Endothelial cell of umbilical vein (primary cell): ENCODE measurements at regions not wholly inside any gene's neighbourhood (a gene's known extent, or its start where the extent isn't known, plus 50 kb on each side); places are given as distances from the start of the nearest gene placed in this dataset.

Experiments
- BruUV-seq: library from RNA; stranded (reverse); fragments of 400-500 nt; replicated peaks from 2 replicates; lab custom pipeline; 2021; lab: Mats Ljungman, UMichigan
- CTCF ChIA-PET: fragments of 300-600, 350-600 bp; sonication (Branson Sonifier 250); formaldehyde crosslinking; loops from one replicate; lab custom pipeline; 2021; ENCODE audit warnings: antibody characterized with exemption, inconsistent platforms; lab: Charles Lee
- POLR2A ChIA-PET: fragments of 300-600, 350-600 bp; sonication (Branson Sonifier 250); formaldehyde crosslinking; loops from one replicate; lab custom pipeline; 2021; ENCODE audit warnings: antibody characterized with exemption, inconsistent platforms; lab: Charles Lee
- DNase-seq: peaks from one replicate; pipeline ENCODE4 v3.0.0-alpha.2; 2011; ENCODE audit warnings: low read depth, low spot score
- FAIRE-seq: peaks from 2 replicates; lab custom pipeline; 2011; peaks lifted over from hg19 to GRCh38; lab: Jason Lieb, UNC
- H2AFZ ChIP-seq: 2 replicates; pipeline ENCODE4 v1.6.0; 2012; ENCODE audit warnings: low read depth, low read length, control low read depth, inconsistent platforms
- H3K27ac ChIP-seq: 2 replicates; pipeline ENCODE4 v1.5.1; 2011; ENCODE audit warnings: low read depth, mild to moderate bottlenecking, control low read depth, low read length, moderate library complexity; ENCODE audit not compliant: insufficient read depth
- H3K27me3 ChIP-seq, 2 experiments: 2 replicates each; pipeline versions ENCODE4 v1.6.0 to v1.6.1; 2011; ENCODE audit warnings: low read length in 2 of 2, mixed read lengths in 1 of 2; ENCODE audit not compliant: control insufficient read depth in 2 of 2, insufficient read depth in 2 of 2
- H3K36me3 ChIP-seq, 2 experiments: 2 replicates in 1 of 2; 3 replicates in 1 of 2; pipeline ENCODE4 v1.5.1; 2011; ENCODE audit warnings: low read length in 2 of 2, mild to moderate bottlenecking in 1 of 2, moderate library complexity in 1 of 2; ENCODE audit not compliant: control insufficient read depth in 2 of 2, insufficient read depth in 2 of 2; ENCODE audit errors: extremely low read depth in 1 of 2
- H3K4me1 ChIP-seq: 3 replicates; pipeline ENCODE4 v1.5.1; 2011; ENCODE audit warnings: mild to moderate bottlenecking, low read length; ENCODE audit not compliant: control insufficient read depth, insufficient read depth; ENCODE audit errors: extremely low read depth
- H3K4me2 ChIP-seq: 2 replicates; pipeline ENCODE4 v1.6.1; 2011; ENCODE audit warnings: low read length, control low read depth, mixed read lengths; ENCODE audit not compliant: insufficient read depth
- H3K4me3 ChIP-seq, 3 experiments: fragments of 200-600 bp in 1 of 3; sonication (generic), shearing (Covaris generic) in 1 of 3; replicated peaks in 1 of 3; 2 replicates each; pipeline ENCODE4 v1.5.1; 2011 to 2016; ENCODE audit warnings: control low read depth in 3 of 3, low read length in 3 of 3, mild to moderate bottlenecking in 2 of 3, inconsistent platforms in 1 of 3, low read depth in 1 of 3, moderate library complexity in 1 of 3; ENCODE audit not compliant: insufficient read depth in 1 of 3
- H3K79me2 ChIP-seq: 2 replicates; pipeline ENCODE4 v1.6.0; 2012; ENCODE audit warnings: low read length, inconsistent platforms; ENCODE audit not compliant: control insufficient read depth, insufficient read depth
- H3K9ac ChIP-seq: replicated peaks from 2 replicates; pipeline ENCODE3; 2011; ENCODE audit warnings: low read length, control low read depth; ENCODE audit not compliant: insufficient read depth; ENCODE audit errors: extremely low read depth
- H3K9me1 ChIP-seq: replicated peaks from 3 replicates; pipeline ENCODE4 v1.6.0; 2011; ENCODE audit warnings: mild to moderate bottlenecking, low read length; ENCODE audit not compliant: control insufficient read depth, insufficient read depth; ENCODE audit errors: extremely low read depth
- H3K9me3 ChIP-seq: replicated peaks from 2 replicates; pipeline ENCODE4 v1.5.1; 2012; ENCODE audit warnings: low read length, inconsistent platforms; ENCODE audit not compliant: control insufficient read depth, insufficient read depth
- H4K20me1 ChIP-seq: replicated peaks from 2 replicates; pipeline ENCODE3; 2011; ENCODE audit warnings: mild to moderate bottlenecking, low read length; ENCODE audit not compliant: control insufficient read depth, insufficient read depth; ENCODE audit errors: extremely low read depth
- EZH2 ChIP-seq: IDR thresholded peaks from 2 replicates; pipeline ENCODE4 v1.6.1; 2012; ENCODE audit warnings: borderline replicate concordance, low read depth, mild to moderate bottlenecking, moderate library complexity, low read length, inconsistent platforms; ENCODE audit not compliant: severe bottlenecking
- FOS ChIP-seq: IDR thresholded peaks from 2 replicates; pipeline ENCODE4 v1.6.1; 2011; ENCODE audit warnings: mild to moderate bottlenecking, low read length, moderate library complexity, borderline replicate concordance; ENCODE audit not compliant: insufficient read depth
- GATA2 ChIP-seq: IDR thresholded peaks from 2 replicates; pipeline ENCODE4 v1.7.0; 2011; ENCODE audit warnings: low read depth, mild to moderate bottlenecking, moderate library complexity, mixed read lengths, low read length; ENCODE audit not compliant: insufficient read length, insufficient read depth
- JUN ChIP-seq: IDR thresholded peaks from 2 replicates; pipeline ENCODE4 v1.6.1; 2011; ENCODE audit warnings: borderline replicate concordance, low read depth; ENCODE audit not compliant: insufficient read length, insufficient read depth
- MYC ChIP-seq: IDR thresholded peaks from one replicate; pipeline ENCODE4 v1.6.1; 2011; ENCODE audit warnings: mild to moderate bottlenecking, low read depth, low read length
- POLR2A ChIP-seq: IDR thresholded peaks from 2 replicates; pipeline ENCODE4 v1.6.1; 2012; ENCODE audit warnings: low read depth, mild to moderate bottlenecking, control low read depth, low read length
- POLR2AphosphoS5 ChIP-seq: IDR thresholded peaks from 2 replicates; pipeline ENCODE4 v1.6.1; 2012; ENCODE audit warnings: low read depth, mild to moderate bottlenecking, control low read depth, low read length, moderate library complexity; ENCODE audit not compliant: insufficient read depth
- dilution Hi-C: fragments of 300-500 bp; cut with MboI; formaldehyde crosslinking; loops from one replicate; pipeline ENCODE4 v1.15.0; 2019; ENCODE audit warnings: low sequenced_read_pairs; ENCODE audit not compliant: extremely low pct_ligation_motif_present
- intact Hi-C: fragments of 100-400 bp; cut with micrococcal nuclease; formaldehyde crosslinking; loops from one replicate; pipeline ENCODE4 v1.10.0; 2022
- TF ChIP-seq, protein P1 (sequence below), 2 donors: IDR thresholded peaks; 1 replicate in 1 of 2; 2 replicates in 1 of 2; pipeline ENCODE4 v1.5.1; 2011; ENCODE audit warnings: low read length in 2 of 2, mild to moderate bottlenecking in 2 of 2, moderate library complexity in 2 of 2, control low read depth in 1 of 2, inconsistent platforms in 1 of 2, low read depth in 1 of 2; ENCODE audit not compliant: insufficient read depth in 1 of 2; ENCODE audit errors: extremely low read depth in 1 of 2
- TF ChIP-seq, protein P2 (sequence below): IDR thresholded peaks from 2 replicates; pipeline ENCODE4 v1.6.1; 2011; ENCODE audit not compliant: insufficient read depth, insufficient read length

DNA sequence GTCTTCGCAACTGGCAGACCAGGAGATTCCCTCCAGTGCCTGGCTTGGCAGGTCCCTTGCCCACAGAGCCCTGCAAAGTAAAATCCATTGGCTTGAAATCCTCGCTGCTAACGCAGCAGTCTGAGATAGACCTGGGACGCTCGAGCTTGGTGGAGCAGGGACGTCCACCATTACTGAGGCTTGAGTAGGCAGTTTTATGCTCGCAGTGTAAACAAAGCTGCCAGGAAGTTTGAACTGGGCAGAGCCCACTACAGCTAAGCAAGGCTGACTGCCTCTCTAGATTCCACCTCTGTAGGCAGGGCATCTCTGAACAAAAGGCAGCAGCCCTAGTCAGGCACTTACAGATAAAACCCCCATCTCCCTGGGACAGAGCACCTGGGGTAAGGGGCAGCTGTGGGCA lies 205.0 kb upstream of the MME start:
- Histone ChIP-seq H3K27me3 (no peaks in the 10 kb centered on the region), H3K9ac (no peak overlapping the region), H3K36me3 (no peaks in the 10 kb centered on the region), H3K9me1 (no peaks in the 10 kb centered on the region), H2AFZ (no peak overlapping the region), H3K27ac (no peak overlapping the region), H4K20me1 (no peaks in the 10 kb centered on the region), H3K4me1 (no peaks in the 10 kb centered on the region), H3K4me3 (no peak overlapping the region), H3K79me2 (no peaks in the 10 kb centered on the region), H3K4me2 (no peak overlapping the region), H3K9me3 (no peaks in the 10 kb centered on the region)
- no peak for DNase-seq
- no TSS peak for BruUV-seq
- dilution Hi-C loops, result no loop called here
- POLR2A ChIA-PET, result no interaction called here
- TF ChIP-seq GATA2 (no peak), EZH2 (no peak), JUN (no peak), POLR2AphosphoS5 (no peak), FOS (no peak), POLR2A (no peak), MYC (no peak)
- TF ChIP-seq, protein P1, sequence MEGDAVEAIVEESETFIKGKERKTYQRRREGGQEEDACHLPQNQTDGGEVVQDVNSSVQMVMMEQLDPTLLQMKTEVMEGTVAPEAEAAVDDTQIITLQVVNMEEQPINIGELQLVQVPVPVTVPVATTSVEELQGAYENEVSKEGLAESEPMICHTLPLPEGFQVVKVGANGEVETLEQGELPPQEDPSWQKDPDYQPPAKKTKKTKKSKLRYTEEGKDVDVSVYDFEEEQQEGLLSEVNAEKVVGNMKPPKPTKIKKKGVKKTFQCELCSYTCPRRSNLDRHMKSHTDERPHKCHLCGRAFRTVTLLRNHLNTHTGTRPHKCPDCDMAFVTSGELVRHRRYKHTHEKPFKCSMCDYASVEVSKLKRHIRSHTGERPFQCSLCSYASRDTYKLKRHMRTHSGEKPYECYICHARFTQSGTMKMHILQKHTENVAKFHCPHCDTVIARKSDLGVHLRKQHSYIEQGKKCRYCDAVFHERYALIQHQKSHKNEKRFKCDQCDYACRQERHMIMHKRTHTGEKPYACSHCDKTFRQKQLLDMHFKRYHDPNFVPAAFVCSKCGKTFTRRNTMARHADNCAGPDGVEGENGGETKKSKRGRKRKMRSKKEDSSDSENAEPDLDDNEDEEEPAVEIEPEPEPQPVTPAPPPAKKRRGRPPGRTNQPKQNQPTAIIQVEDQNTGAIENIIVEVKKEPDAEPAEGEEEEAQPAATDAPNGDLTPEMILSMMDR (IDR thresholded peaks at IDR 0.05; ENCODE audit: extremely low read depth in 1 of 2, insufficient read depth in 1 of 2, low read depth in 1 of 2, low read length in 2 of 2), result no peak
- TF ChIP-seq, protein P2, sequence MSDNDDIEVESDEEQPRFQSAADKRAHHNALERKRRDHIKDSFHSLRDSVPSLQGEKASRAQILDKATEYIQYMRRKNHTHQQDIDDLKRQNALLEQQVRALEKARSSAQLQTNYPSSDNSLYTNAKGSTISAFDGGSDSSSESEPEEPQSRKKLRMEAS, result no peak
- no peak for FAIRE-seq
- CTCF ChIA-PET, result no interaction called here
- intact Hi-C loops, result no loop called here
